ENCODE measurements at regions not wholly inside any gene's neighbourhood (a gene's known extent, or its start where the extent isn't known, plus 50 kb on each side); places are given as distances from the start of the nearest gene placed in this dataset.
"Not testable (repeated sequence)": the region's sequence is repeated elsewhere in the genome, so short reads cannot be mapped to it uniquely, and the experiment has no call there.

- DNase-seq (ENCODE audit: low read depth, low spot score), result not testable (repeated sequence)
Observed at GRCh38 chr9:25731895-25732794, 53.9 kb upstream of the TUSC1 start.
